Fibroblast of villous mesenchyme (primary cell): ENCODE measurements at regions not wholly inside any gene's neighbourhood (a gene's known extent, or its start where the extent isn't known, plus 50 kb on each side); places are given as distances from the start of the nearest gene placed in this dataset.
A peak's percentile ranks its signal among the peaks of the same experiment; 100 is the strongest.

Experiments used
- DNase-seq: peaks from one replicate; pipeline ENCODE4 v3.0.0-alpha.2; 2010; ENCODE audit warnings: low read depth
- H3K4me3 ChIP-seq: 2 replicates; pipeline ENCODE4 v1.5.1; 2011; ENCODE audit warnings: low read depth, mild to moderate bottlenecking, low read length
- CTCF ChIP-seq: IDR thresholded peaks from 2 replicates; pipeline ENCODE4 v1.5.1; 2012; ENCODE audit warnings: low read depth, mild to moderate bottlenecking, low read length; ENCODE audit not compliant: insufficient read depth

- no peak for DNase-seq
- no peak for TF ChIP-seq CTCF
- no peak overlapping the region for H3K4me3 ChIP-seq
These were observed 366.1 kb upstream of the CRIM1 start for GRCh38 chr2:35989503-35989902.

- no peak for DNase-seq
- H3K4me3 ChIP-seq = no peak overlapping the region
- TF ChIP-seq CTCF = no peak
These were observed 366.5 kb upstream of the CRIM1 start for GRCh38 chr2:35989040-35989439.

- H3K4me3 ChIP-seq = no peak overlapping the region
- TF ChIP-seq CTCF = no peak
- DNase-seq = no peak
These were observed 368.7 kb upstream of the CRIM1 start for GRCh38 chr2:35986871-35987270.

GRCh38 chr2:35978218-35978617 is 377.4 kb upstream of the CRIM1 start:
- DNase-seq = no peak
- no peak for TF ChIP-seq CTCF
- no peak overlapping the region for H3K4me3 ChIP-seq

GRCh38 chr2:35976611-35977010 is 379.0 kb upstream of the CRIM1 start:
- DNase-seq = no peak
- no peak overlapping the region for H3K4me3 ChIP-seq
- no peak for TF ChIP-seq CTCF

- no peak overlapping the region for H3K4me3 ChIP-seq
- no peak for DNase-seq
- no peak for TF ChIP-seq CTCF
These were observed 381.8 kb upstream of the CRIM1 start for GRCh38 chr2:35973737-35974132.

- no peak overlapping the region for H3K4me3 ChIP-seq
- peak; percentile 45 for TF ChIP-seq CTCF
- peak; percentile 5 for DNase-seq
These were observed 382.3 kb upstream of the CRIM1 start for GRCh38 chr2:35973132-35973736.
